GM13977 (cell line): ENCODE measurements at regions not wholly inside any gene's neighbourhood (a gene's known extent, or its start where the extent isn't known, plus 50 kb on each side); places are given as distances from the start of the nearest gene placed in this dataset.
A peak's percentile ranks its signal among the peaks of the same experiment; 100 is the strongest.

Experiments
- DNase-seq: peaks from one replicate; pipeline ENCODE4 v3.0.0; 2012; ENCODE audit warnings: low spot score
- CTCF ChIP-seq: IDR thresholded peaks from 2 replicates; pipeline ENCODE4 v1.5.1; 2012; ENCODE audit warnings: mild to moderate bottlenecking, control low read depth; ENCODE audit not compliant: insufficient read depth; ENCODE audit errors: extremely low read depth, missing control alignments
- in situ Hi-C: fragments of 300-500 bp; cut with MboI; formaldehyde crosslinking; loops from one replicate; pipeline ENCODE4 v1.12.0; 2022; ENCODE audit warnings: low sequenced_read_pairs, low pct_unique_long_range_greater_than_20kb, mixed read lengths, inconsistent platforms; ENCODE audit not compliant: unreplicated experiment

GRCh38 chr19:32287086-32287485, 58.3 kb upstream of the ZNF507 start:
- in situ Hi-C loops, result no loop called here
- TF ChIP-seq CTCF, result no peak

GRCh38 chr19:32287811-32288227, 57.6 kb upstream of the ZNF507 start:
- peak; percentile 44 for TF ChIP-seq CTCF
- no peak for DNase-seq
- in situ Hi-C loops, result no loop called here

More at GRCh38 chr19:32287086-32287485, 58.3 kb upstream of the ZNF507 start:
- no peak for DNase-seq

- no peak for DNase-seq
- TF ChIP-seq CTCF, result no peak
- in situ Hi-C loops, result no loop called here
Measured at GRCh38 chr19:32289566-32290210, 55.7 kb upstream of the ZNF507 start.

GRCh38 chr19:32291876-32292275, 53.5 kb upstream of the ZNF507 start:
- DNase-seq, result no peak
- no peak for TF ChIP-seq CTCF
- in situ Hi-C loops, result no loop called here

- in situ Hi-C loops, result no loop called here
- TF ChIP-seq CTCF, result no peak
- DNase-seq, result no peak
Measured at GRCh38 chr19:32294871-32295438, 50.5 kb upstream of the ZNF507 start.
